IPS-NIHi11 (cell line): ENCODE measurements at regions not wholly inside any gene's neighbourhood (a gene's known extent, or its start where the extent isn't known, plus 50 kb on each side); places are given as distances from the start of the nearest gene placed in this dataset.
A peak's percentile ranks its signal among the peaks of the same experiment; 100 is the strongest.

ENCODE experiments used
- DNase-seq: peaks from one replicate; pipeline ENCODE4 v3.0.0; 2012; ENCODE audit warnings: mixed read lengths, low spot score

DNA sequence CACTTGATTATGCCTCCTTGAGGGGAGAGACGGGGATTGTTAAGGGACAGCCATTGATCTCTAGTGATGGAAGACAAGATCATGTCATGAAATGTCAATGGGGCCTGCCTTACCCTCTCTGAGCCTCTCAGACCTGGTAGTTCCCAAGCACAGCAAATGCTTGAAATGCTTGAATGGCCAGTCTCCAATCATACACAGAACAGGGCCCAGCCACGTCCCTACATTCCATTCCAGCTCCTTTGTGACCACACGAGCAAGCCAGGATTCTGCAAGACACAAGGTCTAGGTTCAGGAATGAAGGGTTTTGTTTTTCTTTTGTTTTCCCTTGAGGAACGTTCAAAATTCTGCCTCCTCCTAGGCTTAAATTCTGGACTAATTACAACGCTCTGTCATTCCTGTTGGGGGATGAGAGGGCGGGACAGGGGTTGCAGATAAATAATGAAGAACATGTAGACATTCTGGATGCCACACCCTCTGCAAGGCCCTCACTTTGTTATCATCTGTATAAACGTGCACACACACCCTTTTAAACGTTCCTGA is 98.1 kb upstream of the YPEL5 start:
- no peak for DNase-seq

GRCh38 chr2:30055548-30055947 is 91.3 kb upstream of the YPEL5 start:
- DNase-seq: no peak

DNA sequence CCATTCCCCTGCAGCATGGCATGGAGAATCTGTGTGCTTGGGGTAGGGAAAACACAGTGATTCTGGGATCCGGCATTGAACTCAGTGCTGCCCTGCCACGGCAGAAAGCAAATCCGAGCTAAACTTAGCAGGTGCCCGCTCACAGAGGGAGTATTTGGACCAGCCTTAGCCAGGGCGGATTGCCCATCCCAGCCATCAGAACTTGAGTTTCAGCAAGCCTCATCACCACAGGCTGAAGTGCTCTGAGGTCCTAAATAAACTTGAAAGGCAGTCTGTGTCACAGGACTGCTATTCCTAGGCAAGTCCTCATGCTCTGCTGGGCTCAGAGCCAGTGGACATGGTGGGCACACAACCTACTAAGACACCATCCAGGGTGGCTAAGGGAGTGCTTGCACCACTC is 86.2 kb upstream of the YPEL5 start:
- DNase-seq: no peak

DNA sequence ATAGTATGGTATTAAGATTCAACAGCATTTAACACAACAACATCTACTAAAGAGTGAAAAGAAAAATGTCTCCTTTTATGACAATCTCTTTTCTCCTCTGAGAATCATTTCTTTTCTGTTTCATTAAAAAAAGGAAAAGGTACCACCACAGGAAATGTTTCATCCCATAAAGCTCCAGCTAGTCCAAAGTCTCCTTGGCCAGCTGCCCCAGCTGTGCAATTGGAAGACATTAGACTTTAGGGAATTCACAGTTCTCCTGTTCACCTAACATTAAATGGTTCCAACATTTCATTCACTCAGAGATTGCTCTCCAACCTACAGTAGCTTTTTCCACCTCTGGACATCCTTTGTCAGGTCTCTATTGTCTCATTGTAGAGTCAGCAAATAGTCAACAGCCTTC is 78.7 kb upstream of the YPEL5 start:
- DNase-seq: no peak

- peak; percentile 77 for DNase-seq
These were observed 74.5 kb upstream of the YPEL5 start for GRCh38 chr2:30072250-30072842.

DNA sequence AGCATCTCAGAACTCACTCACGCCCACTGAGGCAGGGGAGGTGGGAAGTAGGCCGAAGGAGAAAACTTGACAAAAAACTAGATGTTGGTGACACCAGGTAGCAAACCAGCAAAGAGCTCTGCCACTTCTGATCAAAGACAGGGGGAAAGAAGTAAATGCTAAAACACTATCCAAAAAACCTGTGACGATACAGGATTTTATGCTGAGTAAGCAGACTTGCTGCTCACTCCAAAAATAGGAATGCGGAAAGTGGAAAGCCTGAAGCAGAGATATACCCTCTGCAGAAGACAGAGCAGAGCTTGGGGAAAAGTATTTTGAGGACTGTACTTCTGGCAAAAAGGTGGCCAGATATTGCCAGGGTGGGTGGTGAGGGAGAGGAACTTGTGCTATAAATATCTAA is 73.3 kb upstream of the YPEL5 start:
- no peak for DNase-seq

- DNase-seq: no peak
These were observed 72.8 kb upstream of the YPEL5 start for GRCh38 chr2:30074023-30074422.

GRCh38 chr2:30078521-30078920 is 68.3 kb upstream of the YPEL5 start:
- DNase-seq: no peak

DNA sequence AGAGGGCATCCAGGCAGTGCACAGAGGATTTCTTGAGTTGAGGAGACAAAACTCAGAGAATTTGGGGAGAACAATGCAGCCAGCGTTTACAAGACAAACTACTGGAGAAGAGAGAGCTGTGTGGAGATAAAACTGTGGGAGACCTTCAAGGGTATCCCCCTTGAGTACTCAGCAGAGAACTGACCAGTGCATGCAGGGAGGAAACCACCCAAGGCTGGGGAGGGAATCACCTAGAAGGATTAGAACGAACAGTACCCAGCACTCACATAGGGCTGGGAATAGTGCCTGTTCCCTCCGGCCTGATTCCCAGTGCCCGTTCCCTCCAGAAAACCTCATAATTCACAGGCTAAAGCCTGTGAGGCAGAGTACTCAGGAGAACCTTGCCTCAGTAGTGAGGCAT is 61.9 kb upstream of the YPEL5 start:
- no peak for DNase-seq

DNA sequence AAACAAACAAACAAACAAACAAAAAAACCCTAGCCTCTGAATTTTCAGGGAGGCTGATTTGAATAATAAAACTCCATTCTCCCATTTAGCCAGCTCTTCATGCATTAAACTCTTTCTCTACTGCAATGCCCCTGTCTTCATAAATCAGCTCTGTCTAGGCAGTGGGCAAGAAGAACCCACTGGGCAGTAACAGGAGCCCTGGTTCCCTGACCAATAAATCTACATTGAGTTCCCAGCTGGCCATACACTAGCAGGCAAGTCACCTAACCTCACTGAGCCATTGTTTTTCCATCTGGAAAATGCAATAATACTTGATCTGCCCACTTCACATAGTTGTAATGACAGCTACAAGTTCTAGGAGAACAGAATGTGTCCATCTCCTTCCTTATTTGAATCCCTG is 57.6 kb upstream of the YPEL5 start:
- no peak for DNase-seq

DNA sequence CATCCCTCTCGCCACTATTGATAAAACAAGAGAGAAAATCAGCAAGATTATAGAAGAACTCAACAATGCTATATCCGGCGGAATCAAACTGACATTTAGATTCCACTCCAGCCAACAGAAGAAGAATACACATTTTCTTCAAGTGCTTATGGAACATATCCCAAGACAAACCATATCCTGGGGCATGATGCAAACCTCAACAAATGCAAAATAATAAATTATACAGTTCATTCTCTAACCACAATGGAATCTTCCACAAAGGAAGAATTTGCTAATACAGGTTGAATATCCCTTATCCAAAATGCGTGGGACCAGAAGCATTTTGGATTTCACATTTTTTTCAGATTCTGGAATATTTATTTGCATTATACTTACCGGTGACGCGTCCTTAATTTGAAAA is 51.4 kb upstream of the YPEL5 start:
- no peak for DNase-seq

DNA sequence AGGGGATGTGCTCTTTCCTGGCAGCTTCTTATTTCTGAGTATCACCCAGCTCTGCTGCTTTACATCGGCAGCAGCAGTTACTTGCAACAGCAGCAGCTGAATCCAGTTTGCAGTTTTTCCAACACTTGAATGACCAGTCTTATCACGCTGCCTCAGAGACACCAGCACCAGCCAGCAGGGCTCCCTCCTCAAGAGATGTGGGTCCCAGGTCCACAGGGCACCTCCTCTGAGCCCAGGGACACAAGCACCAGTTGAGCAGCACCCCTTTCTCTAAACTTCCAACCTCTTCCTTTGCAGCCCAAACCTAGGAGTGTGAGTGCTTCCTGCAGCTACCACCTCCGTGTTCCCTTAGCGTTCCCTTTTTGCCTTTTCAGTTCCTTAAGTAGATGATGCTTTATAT is 50.4 kb upstream of the YPEL5 start:
- DNase-seq: no peak
